ENCODE measurements at regions not wholly inside any gene's neighbourhood (a gene's known extent, or its start where the extent isn't known, plus 50 kb on each side); places are given as distances from the start of the nearest gene placed in this dataset.
A peak's percentile ranks its signal among the peaks of the same experiment; 100 is the strongest.

- DNase-seq (ENCODE audit: low read depth) (no peak), FAIRE-seq (no peak)
- Mint-ChIP-seq H3K36me3 (ENCODE audit: low read depth, unreplicated experiment) (no peaks in the 10 kb centered on the region), H3K9me3 (ENCODE audit: unreplicated experiment) (peaks cover 5% of the 10 kb centered on the region), H3K27ac (ENCODE audit: unreplicated experiment) (no peak overlapping the region), H3K4me1 (ENCODE audit: low read depth, unreplicated experiment) (peaks cover 4% of the 10 kb centered on the region), H3K27me3 (ENCODE audit: low read depth, unreplicated experiment) (peaks cover 6% of the 10 kb centered on the region), H3K4me3 (ENCODE audit: unreplicated experiment) (no peak overlapping the region)
- Histone ChIP-seq H2AFZ (ENCODE audit: low read depth, low read length) (no peak overlapping the region), H3K27me3 (ENCODE audit: insufficient read depth, low read length) (no peaks in the 10 kb centered on the region), H3K79me2 (ENCODE audit: insufficient read depth, low read length) (no peaks in the 10 kb centered on the region), H3K9ac (ENCODE audit: low read length) (no peak overlapping the region), H3K4me1 (ENCODE audit: insufficient read depth, low read length) (no peaks in the 10 kb centered on the region), H3K36me3 (ENCODE audit: insufficient read depth, low read length) (no peaks in the 10 kb centered on the region), H3K9me3 (ENCODE audit: insufficient read depth, low read depth, low read length) (no peaks in the 10 kb centered on the region), H3K4me3 (ENCODE audit: insufficient read depth, low read depth, low read length) (no peak overlapping the region), H3K27ac (ENCODE audit: low read depth, low read length) (no peak overlapping the region), H4K20me1 (ENCODE audit: insufficient read depth, low read length) (no peaks in the 10 kb centered on the region), H3K4me2 (ENCODE audit: low read length) (no peak overlapping the region)
- TF ChIP-seq EZH2 (IDR thresholded peaks at IDR 0.05; ENCODE audit: insufficient read depth, low read length) (no peak), CTCF (IDR thresholded peaks at IDR 0.05; ENCODE audit: insufficient read depth, low read depth, low read length) (no peak)
Measured at GRCh38 chr3:31445701-31446100, 87.0 kb upstream of the STT3B start.

GRCh38 chr3:31448035-31448881 is 84.5 kb upstream of the STT3B start:
- Histone ChIP-seq H3K9ac (ENCODE audit: low read length) (no peak overlapping the region), H3K36me3 (ENCODE audit: insufficient read depth, low read length) (no peaks in the 10 kb centered on the region), H3K4me3 (ENCODE audit: insufficient read depth, low read depth, low read length) (no peak overlapping the region), H3K4me1 (ENCODE audit: insufficient read depth, low read length) (no peaks in the 10 kb centered on the region), H3K9me3 (ENCODE audit: insufficient read depth, low read depth, low read length) (no peaks in the 10 kb centered on the region), H3K27ac (ENCODE audit: low read depth, low read length) (no peak overlapping the region), H4K20me1 (ENCODE audit: insufficient read depth, low read length) (no peaks in the 10 kb centered on the region), H3K27me3 (ENCODE audit: insufficient read depth, low read length) (no peaks in the 10 kb centered on the region), H3K4me2 (ENCODE audit: low read length) (no peak overlapping the region), H3K79me2 (ENCODE audit: insufficient read depth, low read length) (no peaks in the 10 kb centered on the region), H2AFZ (ENCODE audit: low read depth, low read length) (no peak overlapping the region)
- DNase-seq (ENCODE audit: low read depth) (no peak), FAIRE-seq (no peak)
- H3K27ac Mint-ChIP-seq (ENCODE audit: unreplicated experiment), result no peak overlapping the region
- peaks cover 5% of the 10 kb centered on the region for H3K27me3 Mint-ChIP-seq (ENCODE audit: low read depth, unreplicated experiment)
- TF ChIP-seq CTCF (IDR thresholded peaks at IDR 0.05; ENCODE audit: insufficient read depth, low read depth, low read length), result peak; percentile 17
- no peak for TF ChIP-seq EZH2 (IDR thresholded peaks at IDR 0.05; ENCODE audit: insufficient read depth, low read length)
- H3K9me3 Mint-ChIP-seq (ENCODE audit: unreplicated experiment), result peaks cover 20% of the 10 kb centered on the region
- H3K36me3 Mint-ChIP-seq (ENCODE audit: low read depth, unreplicated experiment), result no peaks in the 10 kb centered on the region
- H3K4me1 Mint-ChIP-seq (ENCODE audit: low read depth, unreplicated experiment), result peaks cover 4% of the 10 kb centered on the region
- no peak overlapping the region for H3K4me3 Mint-ChIP-seq (ENCODE audit: unreplicated experiment)

GRCh38 chr3:31448882-31449243 is 83.9 kb upstream of the STT3B start:
- Mint-ChIP-seq H3K9me3 (ENCODE audit: unreplicated experiment) (peaks cover 20% of the 10 kb centered on the region), H3K27me3 (ENCODE audit: low read depth, unreplicated experiment) (peaks cover 10% of the 10 kb centered on the region), H3K4me3 (ENCODE audit: unreplicated experiment) (no peak overlapping the region), H3K4me1 (ENCODE audit: low read depth, unreplicated experiment) (peaks cover 4% of the 10 kb centered on the region), H3K27ac (ENCODE audit: unreplicated experiment) (no peak overlapping the region), H3K36me3 (ENCODE audit: low read depth, unreplicated experiment) (no peaks in the 10 kb centered on the region)
- H3K4me3 ChIP-seq (ENCODE audit: insufficient read depth, low read depth, low read length), result no peak overlapping the region
- H3K79me2 ChIP-seq (ENCODE audit: insufficient read depth, low read length), result no peaks in the 10 kb centered on the region
- DNase-seq (ENCODE audit: low read depth) (no peak), FAIRE-seq (no peak)
- no peak overlapping the region for H2AFZ ChIP-seq (ENCODE audit: low read depth, low read length)
- TF ChIP-seq CTCF (IDR thresholded peaks at IDR 0.05; ENCODE audit: insufficient read depth, low read depth, low read length) (no peak), EZH2 (IDR thresholded peaks at IDR 0.05; ENCODE audit: insufficient read depth, low read length) (no peak)
- H3K4me2 ChIP-seq (ENCODE audit: low read length), result no peak overlapping the region
- H3K36me3 ChIP-seq (ENCODE audit: insufficient read depth, low read length), result no peaks in the 10 kb centered on the region
- H3K4me1 ChIP-seq (ENCODE audit: insufficient read depth, low read length), result no peaks in the 10 kb centered on the region
- no peaks in the 10 kb centered on the region for H3K9me3 ChIP-seq (ENCODE audit: insufficient read depth, low read depth, low read length)
- no peak overlapping the region for H3K27ac ChIP-seq (ENCODE audit: low read depth, low read length)
- H4K20me1 ChIP-seq (ENCODE audit: insufficient read depth, low read length), result no peaks in the 10 kb centered on the region
- no peaks in the 10 kb centered on the region for H3K27me3 ChIP-seq (ENCODE audit: insufficient read depth, low read length)
- H3K9ac ChIP-seq (ENCODE audit: low read length), result no peak overlapping the region
